ENCODE measurements at regions not wholly inside any gene's neighbourhood (a gene's known extent, or its start where the extent isn't known, plus 50 kb on each side); places are given as distances from the start of the nearest gene placed in this dataset.
"Not testable (repeated sequence)": the region's sequence is repeated elsewhere in the genome, so short reads cannot be mapped to it uniquely, and the experiment has no call there.

DNA sequence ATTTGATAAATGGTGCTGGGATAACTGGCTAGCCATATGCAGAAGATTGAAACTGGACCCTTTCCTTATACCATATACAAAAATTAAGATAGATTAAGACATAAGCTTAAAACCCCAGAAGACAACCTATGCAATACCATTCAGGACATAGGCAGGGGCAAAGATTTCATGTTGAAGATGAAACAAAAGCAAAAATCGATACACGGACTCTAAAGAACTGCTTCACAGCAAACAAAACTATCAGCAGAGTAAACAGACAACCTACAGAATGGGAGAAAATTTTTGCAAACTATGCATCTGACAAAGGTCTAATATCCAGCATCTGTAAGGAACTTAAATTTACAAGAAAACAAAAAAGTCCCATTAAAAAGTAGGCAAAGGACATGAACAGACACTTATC lies 255.9 kb downstream of the TINAG start:
- not testable (repeated sequence) for DNase-seq (ENCODE audit: low spot score)

DNA sequence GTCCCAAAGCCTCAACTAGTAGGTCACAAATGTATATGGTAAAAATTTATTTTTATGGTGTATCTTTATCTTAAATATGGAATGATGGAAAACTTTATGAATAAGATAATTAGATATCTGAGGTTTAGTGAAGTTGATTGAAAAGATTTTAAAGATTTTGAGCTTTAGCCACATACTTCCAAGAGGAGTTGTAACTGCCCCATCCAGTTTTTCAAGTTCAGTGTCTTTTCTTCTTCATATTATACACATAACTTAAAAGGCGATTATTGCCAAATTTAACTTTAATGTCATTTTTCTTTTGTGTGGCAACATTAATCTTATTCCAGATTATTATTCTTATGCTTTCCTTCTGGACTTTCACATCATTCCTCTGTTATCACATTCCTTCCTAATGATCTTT lies 266.4 kb downstream of the TINAG start:
- no peak for DNase-seq (ENCODE audit: low spot score)

DNA sequence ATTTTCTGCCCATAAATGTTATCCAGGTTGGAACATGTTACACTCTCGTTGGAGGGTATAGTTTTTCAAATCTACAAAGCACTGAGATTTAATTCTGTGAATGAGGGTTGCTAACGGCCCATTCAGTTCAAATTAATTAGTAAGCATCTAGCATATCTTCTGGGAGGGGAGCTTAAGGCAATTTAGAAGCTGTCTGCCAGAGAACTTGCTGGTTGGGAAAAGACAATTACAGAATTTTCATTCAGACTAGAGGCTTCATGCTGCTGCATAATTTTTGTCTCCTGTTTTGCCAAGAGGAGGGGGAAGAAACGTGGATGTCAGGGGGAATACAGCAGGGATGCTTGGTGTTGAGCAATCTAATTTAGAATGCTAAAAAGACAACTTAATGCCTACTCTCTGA lies 268.3 kb upstream of the FAM83B start:
- no peak for DNase-seq (ENCODE audit: low spot score)

DNA sequence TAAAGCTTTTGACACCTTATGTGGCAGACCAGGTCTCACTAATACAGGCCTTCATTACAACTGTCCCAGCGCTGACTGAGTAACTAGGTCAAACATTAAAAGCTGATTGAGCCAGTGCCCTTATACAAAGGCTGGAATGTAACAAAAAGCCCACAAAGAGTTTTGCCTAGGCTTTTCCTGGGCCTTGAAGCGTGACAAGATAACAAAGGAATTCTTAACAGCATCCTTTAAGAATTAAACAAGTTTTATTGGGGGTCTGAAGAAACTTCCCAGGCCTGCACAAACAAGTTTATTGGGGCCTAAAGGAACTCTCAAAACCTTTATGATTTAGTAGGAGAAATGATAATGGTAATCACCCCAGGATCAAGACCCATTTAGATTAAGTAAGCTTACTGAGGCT lies 267.6 kb upstream of the FAM83B start:
- peak; percentile 20 for DNase-seq (ENCODE audit: low spot score)

- no peak for DNase-seq (ENCODE audit: low spot score)
These were observed 260.3 kb upstream of the FAM83B start for GRCh38 chr6:54586251-54586650.

DNA sequence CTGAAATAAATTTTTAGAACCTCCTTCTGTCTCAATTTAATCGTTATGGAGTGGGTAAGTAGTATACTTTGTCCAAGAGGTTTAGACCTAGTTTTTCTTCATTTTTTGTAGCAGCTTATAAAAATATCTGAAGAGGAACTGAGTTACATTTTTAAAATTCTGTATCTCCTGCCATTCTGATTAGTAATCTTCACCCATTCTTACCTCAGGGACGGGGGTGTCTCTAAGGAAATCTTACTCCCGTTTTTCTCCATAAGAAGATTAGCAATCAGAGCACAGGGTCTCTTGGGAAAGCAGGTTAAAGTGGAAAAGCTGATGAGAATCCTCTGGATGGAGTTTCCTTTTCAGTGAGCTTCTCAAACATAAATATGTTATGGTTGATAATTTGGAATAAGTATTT lies 259.3 kb upstream of the FAM83B start:
- DNase-seq (ENCODE audit: low spot score) = no peak

DNA sequence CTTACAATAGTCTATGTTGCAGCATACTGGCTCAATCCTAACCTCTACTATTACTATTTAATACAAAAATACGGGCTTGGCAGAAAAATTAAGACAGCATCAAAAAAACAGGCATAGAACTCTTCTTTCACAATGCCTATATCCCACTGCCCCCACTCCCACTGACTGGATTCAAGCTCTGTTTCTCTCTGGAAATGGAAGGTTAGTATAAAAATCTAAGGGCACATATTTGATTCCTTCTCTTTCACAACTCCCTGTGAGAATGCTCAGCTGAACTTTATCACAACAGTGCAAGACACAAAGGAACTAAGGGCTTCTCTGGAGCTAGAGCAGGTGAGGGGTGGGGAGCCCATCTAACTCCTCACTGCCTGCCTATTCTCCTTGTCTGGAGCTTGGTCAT lies 258.4 kb upstream of the FAM83B start:
- no peak for DNase-seq (ENCODE audit: low spot score)

GRCh38 chr6:54595844-54596243 lies 250.7 kb upstream of the FAM83B start:
- DNase-seq (ENCODE audit: low spot score) = no peak

- no peak for DNase-seq (ENCODE audit: low spot score)
These were observed 247.7 kb upstream of the FAM83B start for GRCh38 chr6:54598787-54599313.

- no peak for DNase-seq (ENCODE audit: low spot score)
These were observed 244.8 kb upstream of the FAM83B start for GRCh38 chr6:54601600-54602300.

- no peak for DNase-seq (ENCODE audit: low spot score)
These were observed 244.0 kb upstream of the FAM83B start for GRCh38 chr6:54602591-54602990.

DNA sequence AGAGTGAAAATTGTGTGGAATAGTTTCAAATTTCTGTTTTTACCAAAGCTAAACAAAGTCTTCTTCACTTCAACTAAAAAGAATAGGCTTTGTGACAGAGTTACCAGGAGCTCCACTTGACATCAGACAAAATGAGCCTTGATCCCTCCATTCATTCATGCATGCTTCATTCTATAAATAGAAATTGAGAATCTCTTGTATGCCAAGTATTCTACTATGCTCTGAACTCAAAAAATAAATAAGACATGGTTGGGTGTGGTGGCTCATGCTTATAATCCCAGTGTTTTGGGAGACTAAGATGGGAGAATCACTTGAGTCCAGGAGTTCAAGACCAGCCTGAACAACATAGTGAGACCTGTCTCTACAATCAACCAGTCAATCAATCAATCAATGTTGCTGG lies 236.6 kb upstream of the FAM83B start:
- no peak for DNase-seq (ENCODE audit: low spot score)

DNA sequence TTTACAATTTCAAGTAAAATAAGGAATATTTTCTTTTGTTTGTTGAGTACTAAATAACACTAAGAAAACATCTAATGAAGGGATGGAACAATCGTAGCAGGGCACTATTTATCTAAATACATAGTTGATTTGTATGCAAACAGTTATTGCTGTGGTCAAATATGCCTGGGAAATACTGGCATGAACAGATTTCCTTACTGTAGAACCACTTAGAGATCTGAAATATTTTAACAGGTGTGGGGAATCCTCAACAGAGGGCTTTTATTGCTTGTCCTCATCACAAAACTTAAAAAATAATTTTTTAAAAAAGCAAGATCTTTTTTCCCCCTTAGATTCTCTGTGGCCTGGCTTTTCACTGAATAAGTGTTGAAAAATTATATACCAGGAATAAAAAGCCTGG lies 233.0 kb upstream of the FAM83B start:
- DNase-seq (ENCODE audit: low spot score) = no peak

GRCh38 chr6:54614499-54615195 lies 231.9 kb upstream of the FAM83B start:
- no peak for DNase-seq (ENCODE audit: low spot score)

DNA sequence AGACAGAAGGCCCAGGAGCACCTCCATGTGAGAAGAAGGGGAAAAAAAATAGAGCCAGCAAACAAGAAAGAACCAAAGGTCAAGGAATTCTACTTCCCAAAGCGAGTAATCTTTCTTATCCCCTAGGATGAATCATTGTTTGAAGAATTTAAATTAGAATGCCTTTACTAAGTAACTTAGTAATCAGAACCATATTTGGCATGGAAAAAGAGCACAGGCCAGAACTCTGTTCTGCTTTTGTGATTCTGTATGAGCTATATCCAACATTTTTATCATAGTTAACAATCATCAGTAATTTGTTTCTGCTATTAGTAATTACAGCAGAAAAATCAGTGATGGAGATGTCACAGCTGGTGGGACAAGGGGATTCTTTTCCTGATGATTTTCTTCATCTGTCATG lies 228.8 kb upstream of the FAM83B start:
- no peak for DNase-seq (ENCODE audit: low spot score)

GRCh38 chr6:54618572-54618971 lies 228.0 kb upstream of the FAM83B start:
- DNase-seq (ENCODE audit: low spot score) = no peak

GRCh38 chr6:54619102-54619501 lies 227.5 kb upstream of the FAM83B start:
- no peak for DNase-seq (ENCODE audit: low spot score)

DNA sequence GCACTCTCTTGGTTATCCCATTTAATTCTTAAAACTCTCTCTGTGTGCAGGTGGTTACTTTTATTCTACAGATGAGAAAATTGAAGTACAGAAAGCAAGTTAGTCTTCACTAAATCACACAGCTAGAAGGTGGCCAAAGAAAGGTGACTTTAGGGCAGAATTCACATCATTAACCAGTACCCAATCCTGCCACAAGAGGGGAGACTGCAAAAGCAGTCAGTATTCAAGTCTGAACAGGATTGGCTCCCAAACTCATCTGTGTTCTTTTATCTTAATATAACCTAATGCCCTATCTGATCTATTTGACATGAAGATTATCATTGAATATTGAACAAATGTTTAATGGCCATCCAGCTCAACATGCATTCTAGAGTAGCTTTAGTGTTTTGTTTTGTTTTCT lies 225.3 kb upstream of the FAM83B start:
- DNase-seq (ENCODE audit: low spot score) = no peak

DNA sequence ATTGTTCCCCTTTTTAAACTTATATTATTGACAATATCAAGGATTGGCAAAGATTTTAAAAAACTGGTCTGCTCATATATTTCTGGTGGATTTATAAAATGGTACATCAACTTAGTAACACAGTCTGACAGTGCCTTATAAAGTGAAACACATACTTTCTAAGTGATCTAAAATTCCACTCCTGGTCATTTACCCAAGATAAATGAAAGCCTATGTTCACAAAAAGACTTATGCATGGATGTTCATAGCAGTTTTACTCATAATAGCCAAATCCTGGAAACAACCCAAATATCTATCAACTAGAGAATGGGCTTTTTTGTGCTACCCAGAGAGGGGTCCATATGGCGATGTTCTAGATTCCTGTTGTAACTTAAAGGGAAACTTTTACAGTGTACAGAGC lies 222.4 kb upstream of the FAM83B start:
- DNase-seq (ENCODE audit: low spot score) = no peak

DNA sequence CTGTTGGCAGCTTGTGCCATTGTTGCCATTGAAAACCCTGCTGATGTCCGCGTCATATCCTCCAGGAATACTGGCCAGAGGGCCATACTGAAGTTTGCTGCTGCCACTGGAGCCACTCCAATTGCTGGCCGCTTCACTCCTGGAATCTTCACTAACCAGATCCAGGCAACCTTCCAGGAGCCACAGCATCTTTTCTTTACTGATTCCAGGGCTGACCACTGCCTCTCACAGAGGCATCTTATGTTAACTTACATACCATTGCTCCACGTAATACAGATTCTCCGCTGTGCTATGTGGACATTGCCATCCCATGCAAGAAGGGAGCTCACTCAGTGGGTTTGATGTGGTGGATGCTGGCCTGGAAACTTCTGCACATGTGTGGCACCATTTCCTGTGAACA lies 221.8 kb upstream of the FAM83B start:
- DNase-seq (ENCODE audit: low spot score) = no peak

DNA sequence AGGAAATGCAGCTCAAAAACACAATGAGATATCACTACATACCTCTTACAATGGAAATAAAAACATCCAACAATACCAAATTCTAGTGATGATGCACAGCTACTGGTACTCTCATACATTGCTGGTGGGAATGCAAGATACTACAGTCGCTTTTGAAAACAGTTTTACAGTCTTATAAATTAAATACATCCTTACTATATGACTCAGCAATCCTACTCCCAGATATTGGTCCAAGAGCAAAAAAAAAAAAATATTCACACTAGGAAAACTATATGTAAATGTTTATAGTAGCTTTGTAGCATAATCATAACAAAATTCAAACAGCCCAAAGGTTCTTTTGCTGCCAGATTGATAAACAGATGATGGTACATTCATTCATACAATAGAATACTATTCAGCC lies 217.4 kb upstream of the FAM83B start:
- no peak for DNase-seq (ENCODE audit: low spot score)

- DNase-seq (ENCODE audit: low spot score) = no peak
These were observed 213.5 kb upstream of the FAM83B start for GRCh38 chr6:54632984-54633565.

DNA sequence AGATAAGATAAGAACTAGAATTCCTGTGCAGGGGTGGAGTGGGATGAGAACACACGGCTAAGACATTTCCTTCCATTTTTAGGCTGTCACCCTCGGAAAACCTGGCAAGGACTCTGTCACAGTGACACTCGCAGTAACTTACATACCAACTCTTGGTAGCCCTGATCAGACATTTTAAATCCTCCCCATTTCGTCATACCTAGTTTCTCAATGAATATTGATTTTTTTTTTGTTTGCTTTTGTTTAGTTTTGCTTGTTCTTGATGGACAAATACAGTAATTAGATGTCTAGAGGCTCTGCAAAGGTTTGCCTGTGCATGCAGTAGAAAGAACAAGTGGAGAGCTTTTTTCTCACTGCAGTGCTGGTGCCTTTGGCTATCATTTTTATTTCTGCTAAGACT lies 213.0 kb upstream of the FAM83B start:
- DNase-seq (ENCODE audit: low spot score) = no peak

Measured in iPS-NIHi11 (cell line).